HepG2 (cell line): ENCODE measurements at regions not wholly inside any gene's neighbourhood (a gene's known extent, or its start where the extent isn't known, plus 50 kb on each side); places are given as distances from the start of the nearest gene placed in this dataset.

Source experiments
- ATAC-seq: fragments of 200-7000 bp; cut with Tn5 transposase; 3 replicates; pipeline ENCODE4 v1.9.1; 2020; ENCODE audit warnings: mild to moderate bottlenecking, moderate library complexity
- BruUV-seq: library from RNA; stranded (reverse); fragments of 400-500 nt; replicated peaks from 2 replicates; lab custom pipeline; 2021; lab: Mats Ljungman, UMichigan
- CTCF ChIA-PET: fragments of 300-600 bp; formaldehyde crosslinking; extraction: SDS; loops from one replicate; lab custom pipeline; 2021; ENCODE audit warnings: low total read pairs, inconsistent platforms, low intra/inter-chr PET ratio; lab: Yijun Ruan, JAX
- POLR2A ChIA-PET: fragments of 350-600 bp; sonication (Branson Sonifier 250); formaldehyde crosslinking; loops from one replicate; lab custom pipeline; 2020; ENCODE audit warnings: antibody characterized with exemption, inconsistent platforms; lab: Yijun Ruan, JAX
- DNase-seq: peaks from one replicate; pipeline ENCODE4 v3.0.0-alpha.2; 2015; ENCODE audit warnings: low spot score
- FAIRE-seq: peaks from 3 replicates; lab custom pipeline; 2011; peaks lifted over from hg19 to GRCh38; lab: Jason Lieb, UNC
- H2AFZ ChIP-seq: one replicate; pipeline ENCODE4 v1.6.1; 2011; ENCODE audit warnings: low read length, inconsistent platforms
- H3K27ac ChIP-seq: fragments of 300-600 bp; 3 replicates; pipeline ENCODE4 v1.8.0; 2011; ENCODE audit warnings: mixed run types, mild to moderate bottlenecking, mixed read lengths, low read length, inconsistent platforms; ENCODE audit not compliant: insufficient read depth; ENCODE audit errors: extremely low read length
- H3K27me3 ChIP-seq, 2 experiments: fragments of 200-600 bp in 1 of 2; 2 replicates in 1 of 2; 3 replicates in 1 of 2; pipeline versions ENCODE4 v1.6.0 to v1.8.0; 2011; ENCODE audit warnings: low read length in 2 of 2, mild to moderate bottlenecking in 2 of 2, moderate library complexity in 2 of 2, inconsistent platforms in 1 of 2; ENCODE audit not compliant: insufficient read depth in 2 of 2, control insufficient read depth in 1 of 2
- H3K36me3 ChIP-seq, 2 experiments: fragments of 200-600 bp in 1 of 2; replicated peaks in 1 of 2; 2 replicates in 1 of 2; 3 replicates in 1 of 2; pipeline versions ENCODE4 v1.5.1 to v1.8.0; 2011; ENCODE audit warnings: low read length in 2 of 2, inconsistent platforms in 1 of 2; ENCODE audit not compliant: insufficient read depth in 2 of 2, control insufficient read depth in 1 of 2
- H3K4me1 ChIP-seq: 2 replicates; pipeline ENCODE4 v1.5.1; 2012; ENCODE audit warnings: low read length, inconsistent platforms; ENCODE audit not compliant: insufficient read depth
- H3K4me2 ChIP-seq: 2 replicates; pipeline ENCODE4 v1.6.0; 2011; ENCODE audit warnings: low read depth, low read length, inconsistent platforms
- H3K4me3 ChIP-seq, 3 experiments: fragments of 200-600 bp in 1 of 3; sonication (generic), shearing (Covaris generic) in 1 of 3; replicated peaks in 1 of 3; 2 replicates each; pipeline ENCODE4 v1.5.1; 2011 to 2016; ENCODE audit warnings: low read length in 3 of 3, inconsistent platforms in 2 of 3, low read depth in 2 of 3, mild to moderate bottlenecking in 2 of 3, control low read depth in 1 of 3, mixed read lengths in 1 of 3; ENCODE audit not compliant: insufficient read depth in 1 of 3
- H3K79me2 ChIP-seq: one replicate; pipeline ENCODE4 v1.6.1; 2011; ENCODE audit warnings: low read length, inconsistent platforms; ENCODE audit not compliant: insufficient read depth
- H3K9ac ChIP-seq: 2 replicates; pipeline ENCODE4 v1.6.0; 2011; ENCODE audit warnings: mild to moderate bottlenecking, low read depth, low read length, inconsistent platforms; ENCODE audit not compliant: insufficient read depth
- H3K9me3 ChIP-seq: 2 replicates; pipeline ENCODE4 v1.5.1; 2012; ENCODE audit warnings: mild to moderate bottlenecking, low read length
- H4K20me1 ChIP-seq: 2 replicates; pipeline ENCODE4 v1.6.0; 2011; ENCODE audit warnings: inconsistent platforms, mild to moderate bottlenecking, low read length, moderate library complexity; ENCODE audit not compliant: insufficient read depth
- NCOR1 ChIP-seq: fragments of 200-600 bp; sonication (generic); IDR thresholded peaks from 2 replicates; pipeline ENCODE4 v1.7.0; 2017; ENCODE audit warnings: antibody characterized with exemption, low read length, borderline replicate concordance
- PHF5A ChIP-seq: IDR thresholded peaks from one replicate; pipeline ENCODE4 v1.6.1; 2018; ENCODE audit warnings: low read depth, missing genetic modification reagents; ENCODE audit not compliant: unreplicated experiment
- RFX1 ChIP-seq: fragments of 450-650 bp; IDR thresholded peaks from 2 replicates; pipeline ENCODE4 v1.6.1; 2017
- SAFB2 ChIP-seq: sonication (generic); formaldehyde crosslinking; IDR thresholded peaks from 2 replicates; pipeline ENCODE4 v1.5.1; 2020; ENCODE audit warnings: missing genetic modification reagents, low read depth, mild to moderate bottlenecking, borderline replicate concordance
- TP53 ChIP-seq: sonication (generic); formaldehyde crosslinking; conservative IDR thresholded peaks from 2 replicates; pipeline ENCODE4 v1.4.0; 2020; ENCODE audit warnings: missing genetic modification reagents
- ZNF337 ChIP-seq: sonication (generic); formaldehyde crosslinking; IDR thresholded peaks from 2 replicates; pipeline ENCODE4 v1.5.1; 2020; ENCODE audit warnings: missing genetic modification reagents, low read depth, mild to moderate bottlenecking, borderline replicate concordance
- ZNF496 ChIP-seq: sonication (generic); formaldehyde crosslinking; IDR thresholded peaks from 2 replicates; pipeline ENCODE4 v1.8.1; 2023; ENCODE audit warnings: mild to moderate bottlenecking, moderate library complexity, missing genetic modification reagents; ENCODE audit not compliant: insufficient replicate concordance
- ZNF558 ChIP-seq: sonication (generic); formaldehyde crosslinking; IDR thresholded peaks from 2 replicates; pipeline ENCODE4 v1.9.0; 2022; ENCODE audit warnings: mild to moderate bottlenecking, missing genetic modification reagents, borderline replicate concordance
- WGBS: methylation state at CpG from one replicate; pipeline ENCODE4 v1.1.6; 2017; ENCODE audit warnings: low lambda C conversion rate; 5-methylcytosine and 5-hydroxymethylcytosine counted together
- in situ Hi-C: cut with HindIII; loops from 2 replicates; pipeline ENCODE4 v1.10.0; 2017; ENCODE audit warnings: low pct_unique_long_range_greater_than_20kb; ENCODE audit not compliant: extremely low pct_ligation_motif_present
- intact Hi-C: fragments of 100-400 bp; cut with micrococcal nuclease; formaldehyde crosslinking; loops from one replicate; pipeline ENCODE4 v1.10.0; 2022; ENCODE audit not compliant: unreplicated experiment
- TF ChIP-seq, protein P1 (sequence below): IDR thresholded peaks from 2 replicates; pipeline ENCODE4 v1.6.1; 2016
- TF ChIP-seq, protein P2 (sequence below): sonication (generic); formaldehyde crosslinking; IDR thresholded peaks from 2 replicates; pipeline ENCODE4 v1.4.0; 2020; ENCODE audit warnings: missing genetic modification reagents, low read depth, mild to moderate bottlenecking, borderline replicate concordance
- TF ChIP-seq, protein P3 (sequence below): sonication (generic); formaldehyde crosslinking; IDR thresholded peaks from 2 replicates; pipeline ENCODE4 v1.5.0; 2020; ENCODE audit warnings: mild to moderate bottlenecking, missing genetic modification reagents, borderline replicate concordance

DNA sequence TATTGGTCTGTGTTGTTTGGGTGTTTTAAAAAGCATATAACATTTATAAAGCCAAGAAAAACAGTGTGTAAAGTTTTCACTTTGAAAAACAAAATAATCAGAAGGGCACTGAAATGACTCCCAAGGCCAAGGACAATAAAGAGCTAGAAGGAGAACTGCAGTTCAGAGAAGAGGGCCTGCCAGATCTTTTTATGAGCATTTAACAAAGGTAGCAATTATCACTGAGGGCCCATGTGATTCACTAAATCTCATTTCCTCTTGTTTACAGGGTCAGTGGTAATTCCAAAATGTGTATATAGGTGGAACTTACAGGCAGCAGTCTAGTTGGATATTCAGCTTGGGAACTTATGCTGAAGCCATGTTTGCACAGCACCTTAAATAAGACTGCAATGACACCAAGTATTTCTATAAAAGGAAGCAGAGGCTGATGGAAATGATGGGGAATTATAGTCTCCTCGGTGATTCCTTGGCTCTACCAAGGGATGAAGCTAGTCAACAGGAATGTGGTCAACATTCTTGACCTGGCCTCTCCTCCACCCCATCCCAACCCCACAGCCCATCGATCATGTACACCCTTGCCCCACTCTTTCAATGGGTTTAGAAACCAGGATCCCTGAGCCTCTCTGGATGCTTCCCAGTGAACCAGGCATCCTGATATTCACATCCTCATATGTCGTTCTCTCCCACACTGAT, 54.4 kb upstream of the THUMPD3 start:
- no peak overlapping the region for H3K4me2 ChIP-seq
- H3K9me3 ChIP-seq: no peaks in the 10 kb centered on the region
- H3K27me3 ChIP-seq: no peaks in the 10 kb centered on the region
- ChIA-PET POLR2A (no interaction called here), CTCF (no interaction called here)
- no peaks in the 10 kb centered on the region for H3K36me3 ChIP-seq
- in situ Hi-C loops: no loop called here
- no peak for TF ChIP-seq RFX1
- no peak for TF ChIP-seq SAFB2 (CRISPR knock-in tag)
- TF ChIP-seq, protein P1, sequence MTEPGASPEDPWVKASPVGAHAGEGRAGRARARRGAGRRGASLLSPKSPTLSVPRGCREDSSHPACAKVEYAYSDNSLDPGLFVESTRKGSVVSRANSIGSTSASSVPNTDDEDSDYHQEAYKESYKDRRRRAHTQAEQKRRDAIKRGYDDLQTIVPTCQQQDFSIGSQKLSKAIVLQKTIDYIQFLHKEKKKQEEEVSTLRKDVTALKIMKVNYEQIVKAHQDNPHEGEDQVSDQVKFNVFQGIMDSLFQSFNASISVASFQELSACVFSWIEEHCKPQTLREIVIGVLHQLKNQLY (CRISPR knock-in tag): no peak
- no peak for TF ChIP-seq ZNF337 (CRISPR knock-in tag)
- no peak for TF ChIP-seq NCOR1
- no peak for TF ChIP-seq PHF5A (CRISPR knock-in tag)
- no peak for TF ChIP-seq ZNF558
- TF ChIP-seq, protein P2, sequence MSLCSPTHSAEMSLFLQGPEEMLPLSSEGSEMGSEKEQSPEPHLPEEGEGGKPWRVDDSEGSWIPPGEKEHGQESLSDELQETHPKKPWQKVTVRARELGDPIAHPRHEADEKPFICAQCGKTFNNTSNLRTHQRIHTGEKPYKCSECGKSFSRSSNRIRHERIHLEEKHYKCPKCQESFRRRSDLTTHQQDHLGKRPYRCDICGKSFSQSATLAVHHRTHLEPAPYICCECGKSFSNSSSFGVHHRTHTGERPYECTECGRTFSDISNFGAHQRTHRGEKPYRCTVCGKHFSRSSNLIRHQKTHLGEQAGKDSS (CRISPR knock-in tag): no peak
- TF ChIP-seq TP53 (CRISPR knock-in tag): no peak
- TF ChIP-seq ZNF496 (CRISPR knock-in tag): no peak
- TF ChIP-seq, protein P3, sequence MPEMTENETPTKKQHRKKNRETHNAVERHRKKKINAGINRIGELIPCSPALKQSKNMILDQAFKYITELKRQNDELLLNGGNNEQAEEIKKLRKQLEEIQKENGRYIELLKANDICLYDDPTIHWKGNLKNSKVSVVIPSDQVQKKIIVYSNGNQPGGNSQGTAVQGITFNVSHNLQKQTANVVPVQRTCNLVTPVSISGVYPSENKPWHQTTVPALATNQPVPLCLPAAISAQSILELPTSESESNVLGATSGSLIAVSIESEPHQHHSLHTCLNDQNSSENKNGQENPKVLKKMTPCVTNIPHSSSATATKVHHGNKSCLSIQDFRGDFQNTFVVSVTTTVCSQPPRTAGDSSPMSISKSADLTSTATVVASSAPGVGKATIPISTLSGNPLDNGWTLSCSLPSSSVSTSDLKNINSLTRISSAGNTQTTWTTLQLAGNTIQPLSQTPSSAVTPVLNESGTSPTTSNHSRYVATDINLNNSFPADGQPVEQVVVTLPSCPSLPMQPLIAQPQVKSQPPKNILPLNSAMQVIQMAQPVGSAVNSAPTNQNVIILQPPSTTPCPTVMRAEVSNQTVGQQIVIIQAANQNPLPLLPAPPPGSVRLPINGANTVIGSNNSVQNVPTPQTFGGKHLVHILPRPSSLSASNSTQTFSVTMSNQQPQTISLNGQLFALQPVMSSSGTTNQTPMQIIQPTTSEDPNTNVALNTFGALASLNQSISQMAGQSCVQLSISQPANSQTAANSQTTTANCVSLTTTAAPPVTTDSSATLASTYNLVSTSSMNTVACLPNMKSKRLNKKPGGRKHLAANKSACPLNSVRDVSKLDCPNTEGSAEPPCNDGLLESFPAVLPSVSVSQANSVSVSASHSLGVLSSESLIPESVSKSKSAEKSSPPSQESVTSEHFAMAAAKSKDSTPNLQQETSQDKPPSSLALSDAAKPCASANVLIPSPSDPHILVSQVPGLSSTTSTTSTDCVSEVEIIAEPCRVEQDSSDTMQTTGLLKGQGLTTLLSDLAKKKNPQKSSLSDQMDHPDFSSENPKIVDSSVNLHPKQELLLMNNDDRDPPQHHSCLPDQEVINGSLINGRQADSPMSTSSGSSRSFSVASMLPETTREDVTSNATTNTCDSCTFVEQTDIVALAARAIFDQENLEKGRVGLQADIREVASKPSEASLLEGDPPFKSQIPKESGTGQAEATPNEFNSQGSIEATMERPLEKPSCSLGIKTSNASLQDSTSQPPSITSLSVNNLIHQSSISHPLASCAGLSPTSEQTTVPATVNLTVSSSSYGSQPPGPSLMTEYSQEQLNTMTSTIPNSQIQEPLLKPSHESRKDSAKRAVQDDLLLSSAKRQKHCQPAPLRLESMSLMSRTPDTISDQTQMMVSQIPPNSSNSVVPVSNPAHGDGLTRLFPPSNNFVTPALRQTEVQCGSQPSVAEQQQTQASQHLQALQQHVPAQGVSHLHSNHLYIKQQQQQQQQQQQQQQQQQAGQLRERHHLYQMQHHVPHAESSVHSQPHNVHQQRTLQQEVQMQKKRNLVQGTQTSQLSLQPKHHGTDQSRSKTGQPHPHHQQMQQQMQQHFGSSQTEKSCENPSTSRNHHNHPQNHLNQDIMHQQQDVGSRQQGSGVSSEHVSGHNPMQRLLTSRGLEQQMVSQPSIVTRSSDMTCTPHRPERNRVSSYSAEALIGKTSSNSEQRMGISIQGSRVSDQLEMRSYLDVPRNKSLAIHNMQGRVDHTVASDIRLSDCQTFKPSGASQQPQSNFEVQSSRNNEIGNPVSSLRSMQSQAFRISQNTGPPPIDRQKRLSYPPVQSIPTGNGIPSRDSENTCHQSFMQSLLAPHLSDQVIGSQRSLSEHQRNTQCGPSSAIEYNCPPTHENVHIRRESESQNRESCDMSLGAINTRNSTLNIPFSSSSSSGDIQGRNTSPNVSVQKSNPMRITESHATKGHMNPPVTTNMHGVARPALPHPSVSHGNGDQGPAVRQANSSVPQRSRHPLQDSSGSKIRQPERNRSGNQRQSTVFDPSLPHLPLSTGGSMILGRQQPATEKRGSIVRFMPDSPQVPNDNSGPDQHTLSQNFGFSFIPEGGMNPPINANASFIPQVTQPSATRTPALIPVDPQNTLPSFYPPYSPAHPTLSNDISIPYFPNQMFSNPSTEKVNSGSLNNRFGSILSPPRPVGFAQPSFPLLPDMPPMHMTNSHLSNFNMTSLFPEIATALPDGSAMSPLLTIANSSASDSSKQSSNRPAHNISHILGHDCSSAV (CRISPR knock-in tag): no peak
- FAIRE-seq: no peak
- intact Hi-C loops: no loop called here
- no peak for ATAC-seq
- WGBS: 18% methylated on average over 3 of the region's 3 CpGs
- no peaks in the 10 kb centered on the region for H4K20me1 ChIP-seq
- BruUV-seq: no TSS peak
- DNase-seq: no peak
- no peak overlapping the region for H3K27ac ChIP-seq
- peaks cover 10% of the 10 kb centered on the region for H3K4me1 ChIP-seq
- no peaks in the 10 kb centered on the region for H3K79me2 ChIP-seq
- H2AFZ ChIP-seq: no peak overlapping the region
- H3K9ac ChIP-seq: no peak overlapping the region
- H3K4me3 ChIP-seq: no peak overlapping the region
